HG02943 (cell line): ENCODE measurements at regions not wholly inside any gene's neighbourhood (a gene's known extent, or its start where the extent isn't known, plus 50 kb on each side); places are given as distances from the start of the nearest gene placed in this dataset.

Experiments used
- ATAC-seq: cut with Tn5 transposase; IDR thresholded peaks from one replicate; pipeline ENCODE4 v1.9.1; 2021; ENCODE audit warnings: mild to moderate bottlenecking, low read depth, moderate library complexity; ENCODE audit not compliant: unreplicated experiment

- no peak for ATAC-seq
Measured at GRCh38 chr2:217660423-217660822, 342.4 kb downstream of the TNS1 start.

GRCh38 chr2:217658806-217659205 is 344.0 kb downstream of the TNS1 start:
- ATAC-seq, result no peak

GRCh38 chr2:217657252-217657651 is 345.5 kb downstream of the TNS1 start:
- ATAC-seq, result no peak

GRCh38 chr2:217656316-217656715 is 346.5 kb downstream of the TNS1 start:
- no peak for ATAC-seq

DNA sequence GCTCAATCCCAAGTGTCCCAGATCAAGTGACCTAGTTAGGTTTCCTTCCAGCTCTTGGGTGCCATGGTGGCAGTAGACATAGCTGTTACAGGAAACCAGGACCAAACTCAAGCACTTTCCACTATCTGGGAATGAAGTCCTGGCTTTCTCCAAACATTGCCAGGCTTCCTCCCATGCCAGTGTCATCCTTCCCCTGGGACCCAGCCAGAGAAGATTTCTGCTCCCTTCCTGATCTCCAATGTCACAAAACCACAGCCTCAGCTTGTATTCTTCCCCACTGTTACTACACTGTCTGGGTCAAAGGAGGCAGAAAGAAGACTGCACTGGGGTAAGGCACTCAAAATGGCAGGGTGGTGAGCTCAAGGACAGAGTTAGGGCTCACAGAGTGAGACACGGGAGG is 347.1 kb downstream of the TNS1 start:
- no peak for ATAC-seq

GRCh38 chr2:217654168-217654567 is 348.6 kb downstream of the TNS1 start:
- no peak for ATAC-seq

- ATAC-seq, result no peak
Measured at GRCh38 chr2:217652761-217653639, 349.8 kb downstream of the TNS1 start.

GRCh38 chr2:217650716-217651360 is 352.0 kb downstream of the TNS1 start:
- no peak for ATAC-seq

DNA sequence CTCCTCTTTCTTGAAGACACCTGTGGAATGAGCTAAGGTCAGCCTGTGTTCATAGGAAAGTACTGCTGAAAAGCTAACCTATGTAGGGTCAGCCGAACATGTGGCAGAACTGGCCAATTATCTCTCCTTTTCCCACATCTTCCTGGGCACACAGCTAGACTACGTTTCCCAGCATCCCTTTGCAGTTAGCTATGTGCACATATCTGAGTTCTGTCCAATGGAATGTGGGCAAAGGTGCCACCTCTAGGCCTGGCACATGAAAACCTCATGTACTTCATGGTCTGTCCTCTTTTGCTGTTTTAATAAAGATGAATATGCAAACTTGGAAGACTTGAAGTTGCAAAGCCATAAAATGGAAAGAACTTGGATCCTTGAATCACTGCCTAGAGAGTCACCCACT is 352.6 kb downstream of the TNS1 start:
- ATAC-seq, result no peak

GRCh38 chr2:217647925-217648324 is 354.9 kb downstream of the TNS1 start:
- no peak for ATAC-seq

DNA sequence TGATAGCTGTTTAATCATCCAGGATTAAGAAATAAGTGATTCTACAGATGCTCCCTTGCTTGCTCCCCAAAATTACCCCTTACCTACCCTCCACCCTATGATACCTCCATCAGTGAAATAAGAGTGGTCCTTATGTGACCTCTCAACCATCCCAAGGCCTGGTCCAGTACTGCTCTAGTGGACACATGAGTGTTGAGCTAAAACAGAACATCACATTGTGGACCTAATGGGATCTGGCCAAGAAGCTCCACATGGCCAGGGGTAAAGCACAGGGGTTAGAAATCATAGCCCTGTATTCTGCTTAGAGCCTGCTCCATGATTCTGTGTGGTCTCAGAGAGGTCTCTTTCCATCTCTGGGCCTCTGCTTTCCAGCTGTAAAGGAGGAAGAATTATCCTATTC is 355.6 kb downstream of the TNS1 start:
- ATAC-seq, result no peak

- ATAC-seq, result no peak
Measured at GRCh38 chr2:217645896-217646295, 356.9 kb downstream of the TNS1 start.

GRCh38 chr2:217643789-217644301 is 358.9 kb downstream of the TNS1 start:
- ATAC-seq, result no peak

DNA sequence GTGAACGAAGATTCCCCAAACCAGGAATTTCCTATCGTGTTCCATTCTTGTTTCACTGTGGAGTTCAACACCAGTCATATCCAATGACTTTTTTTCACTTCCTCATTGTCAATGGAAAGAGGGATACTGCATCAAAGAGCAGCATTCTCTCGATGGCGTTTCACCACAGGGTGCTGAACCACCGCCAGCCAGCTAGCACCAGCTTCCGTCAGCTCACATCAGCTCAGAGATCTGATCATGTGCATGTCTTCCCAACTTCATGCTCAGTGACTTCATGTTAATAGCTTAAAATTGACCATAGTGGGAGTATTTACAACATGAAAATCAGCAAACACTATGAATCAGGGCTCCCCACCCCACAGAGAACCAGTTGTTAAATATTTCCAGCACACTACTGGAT is 359.9 kb downstream of the TNS1 start:
- ATAC-seq, result no peak

- no peak for ATAC-seq
Measured at GRCh38 chr2:217641960-217642359, 360.8 kb downstream of the TNS1 start.

GRCh38 chr2:217639481-217639880 is 363.3 kb downstream of the TNS1 start:
- ATAC-seq, result no peak

DNA sequence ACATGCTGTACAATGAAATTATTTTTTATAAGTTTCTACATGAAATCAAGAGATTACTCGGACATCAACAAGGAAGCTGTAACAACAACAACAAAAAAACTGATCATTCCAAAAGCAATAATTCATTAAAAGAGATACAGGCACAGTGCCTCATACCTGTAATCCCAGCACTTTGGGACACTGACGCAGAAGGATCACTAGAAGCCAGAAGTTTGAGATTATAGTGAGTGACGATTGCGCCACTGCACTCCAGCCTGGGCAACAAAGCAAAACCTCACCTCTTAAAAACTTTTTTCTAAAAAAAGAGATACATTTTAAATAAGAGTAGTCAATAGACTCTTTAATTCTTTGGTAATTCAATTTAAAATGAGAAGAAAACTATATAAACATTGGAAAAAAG is 364.3 kb downstream of the TNS1 start:
- no peak for ATAC-seq

GRCh38 chr2:217638031-217638430 is 364.8 kb downstream of the TNS1 start:
- no peak for ATAC-seq

GRCh38 chr2:217636991-217637561 is 365.7 kb downstream of the TNS1 start:
- ATAC-seq, result no peak

- ATAC-seq, result no peak
Measured at GRCh38 chr2:217636578-217636977, 366.2 kb downstream of the TNS1 start.

GRCh38 chr2:217634871-217635270 is 367.9 kb downstream of the TNS1 start:
- no peak for ATAC-seq
